H1 (cell line): ENCODE measurements at regions not wholly inside any gene's neighbourhood (a gene's known extent, or its start where the extent isn't known, plus 50 kb on each side); places are given as distances from the start of the nearest gene placed in this dataset.

Experiments
- CTCF ChIP-seq, 3 experiments: IDR thresholded peaks; 1 replicate in 2 of 3; 2 replicates in 1 of 3; pipeline versions ENCODE4 v1.5.1 to v1.6.1; 2011; ENCODE audit warnings: low read length in 3 of 3, mild to moderate bottlenecking in 3 of 3, inconsistent platforms in 2 of 3, low read depth in 1 of 3, moderate library complexity in 1 of 3; ENCODE audit not compliant: insufficient read depth in 1 of 3; ENCODE audit errors: control extremely low read depth in 1 of 3
- POLR2A ChIP-seq, 2 experiments: IDR thresholded peaks; 1 replicate in 1 of 2; 2 replicates in 1 of 2; pipeline ENCODE4 v1.6.1; 2011; ENCODE audit warnings: low read depth in 2 of 2, low read length in 2 of 2, mild to moderate bottlenecking in 2 of 2; ENCODE audit errors: control extremely low read depth in 1 of 2
- RAD21 ChIP-seq, 2 experiments: IDR thresholded peaks in 1 of 2; conservative IDR thresholded peaks in 1 of 2; 2 replicates each; pipeline ENCODE4 v1.6.1; 2011; ENCODE audit warnings: low read depth in 2 of 2, low read length in 2 of 2, improper control_type of control experiment in 1 of 2, inconsistent platforms in 1 of 2, mild to moderate bottlenecking in 1 of 2, moderate library complexity in 1 of 2
- SP1 ChIP-seq: IDR thresholded peaks from 2 replicates; pipeline ENCODE4 v1.6.1; 2011; ENCODE audit warnings: low read depth, low read length
- TBP ChIP-seq: IDR thresholded peaks from 2 replicates; pipeline ENCODE4 v1.6.1; 2011; ENCODE audit warnings: low read depth, low read length, improper control_type of control experiment

GRCh38 chr1:30508611-30509010 lies 214.8 kb downstream of the MATN1 start:
- TF ChIP-seq TBP: no peak
- no peak for TF ChIP-seq SP1
- no peak for TF ChIP-seq POLR2A (IDR thresholded peaks at IDR 0.05; ENCODE audit: control extremely low read depth in 1 of 2, low read depth in 2 of 2, low read length in 2 of 2)
- TF ChIP-seq RAD21 (IDR thresholded peaks at IDR 0.05 in 1 of 2, conservative IDR thresholded peaks at IDR 0.05 in 1 of 2; ENCODE audit: low read depth in 2 of 2, low read length in 2 of 2): no peak
- TF ChIP-seq CTCF (IDR thresholded peaks at IDR 0.05; ENCODE audit: control extremely low read depth in 1 of 3, insufficient read depth in 1 of 3, low read depth in 1 of 3, low read length in 3 of 3): no peak
